ENCODE measurements at regions not wholly inside any gene's neighbourhood (a gene's known extent, or its start where the extent isn't known, plus 50 kb on each side); places are given as distances from the start of the nearest gene placed in this dataset.

DNA sequence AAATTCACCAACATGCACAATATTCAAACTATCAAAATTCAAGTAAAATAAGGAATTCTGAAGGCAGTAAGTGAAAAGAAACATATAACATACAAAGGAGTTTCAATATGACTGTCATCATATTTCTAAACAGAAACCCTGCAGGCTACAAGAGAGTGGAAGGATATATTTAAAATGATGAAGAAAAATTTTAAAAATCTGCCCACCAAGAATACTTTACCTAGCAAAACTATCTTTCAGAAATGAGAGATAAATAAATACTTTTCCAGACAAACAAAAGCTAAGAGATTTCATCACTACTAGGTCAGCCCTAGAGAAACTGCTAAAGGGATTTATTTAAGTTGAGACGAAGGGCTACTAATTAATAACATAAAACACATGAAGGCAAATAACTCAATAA lies 73.8 kb upstream of the MANEA start:
- TF ChIP-seq EP300 (IDR thresholded peaks at IDR 0.05) (no peak), POLR2A (IDR thresholded peaks at IDR 0.05) (no peak), CTCF (IDR thresholded peaks at IDR 0.05) (no peak), POLR2AphosphoS5 (IDR thresholded peaks at IDR 0.05) (no peak)
- H3K4me3 ChIP-seq = no peak overlapping the region
- no peaks in the 10 kb centered on the region for H3K4me1 ChIP-seq
- no peaks in the 10 kb centered on the region for H3K36me3 ChIP-seq
- no peak overlapping the region for H3K27ac ChIP-seq
- H3K27me3 ChIP-seq = no peaks in the 10 kb centered on the region
- DNase-seq = no peak
- 91 to 92% methylated on average over 1 of the region's 1 CpG for WGBS, 2 donors
- intact Hi-C loops (cut with DNase I) = no loop called here
- peaks cover 0 to 7% (median under 1%) of the 10 kb centered on the region in 4 donors for H3K9me3 ChIP-seq

DNA sequence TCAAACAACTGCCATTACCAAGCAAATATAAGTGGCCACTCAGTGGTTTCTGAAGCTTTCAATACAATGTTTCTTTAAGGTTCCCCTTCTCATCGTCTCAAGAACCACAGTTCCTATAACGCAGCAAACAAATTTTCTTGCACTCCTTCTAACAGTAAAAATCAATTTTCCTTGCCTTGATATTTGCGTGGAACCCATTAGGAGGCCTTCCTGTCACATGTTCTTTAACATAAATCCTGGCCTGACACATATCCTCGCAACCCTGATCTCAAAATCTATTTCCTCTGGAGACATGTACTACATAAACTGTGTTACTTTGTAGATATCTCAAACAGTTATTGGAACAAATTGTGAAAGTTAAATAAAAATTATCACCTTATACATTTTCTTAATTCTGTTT lies 65.9 kb upstream of the MANEA start:
- intact Hi-C loops (cut with DNase I) = no loop called here
- WGBS, 2 donors = 26 to 52% methylated on average over 4 of the region's 4 CpGs
- Histone ChIP-seq H3K4me3 (no peak overlapping the region), H3K27ac (no peak overlapping the region), H3K4me1 (no peaks in the 10 kb centered on the region), H3K27me3 (no peaks in the 10 kb centered on the region), H3K9me3 (no peaks in the 10 kb centered on the region), H3K36me3 (no peaks in the 10 kb centered on the region)
- no peak for TF ChIP-seq EP300 (IDR thresholded peaks at IDR 0.05)
- no peak for TF ChIP-seq CTCF (IDR thresholded peaks at IDR 0.05)
- TF ChIP-seq POLR2AphosphoS5 (IDR thresholded peaks at IDR 0.05) = no peak
- TF ChIP-seq POLR2A (IDR thresholded peaks at IDR 0.05) = no peak
- no peak for DNase-seq

- Histone ChIP-seq H3K4me1 (no peaks in the 10 kb centered on the region), H3K4me3 (no peak overlapping the region), H3K27ac (no peak overlapping the region), H3K9me3 (no peaks in the 10 kb centered on the region), H3K27me3 (no peaks in the 10 kb centered on the region), H3K36me3 (no peaks in the 10 kb centered on the region)
- TF ChIP-seq POLR2AphosphoS5 (IDR thresholded peaks at IDR 0.05) (no peak), CTCF (IDR thresholded peaks at IDR 0.05) (no peak), EP300 (IDR thresholded peaks at IDR 0.05) (no peak), POLR2A (IDR thresholded peaks at IDR 0.05) (no peak)
- intact Hi-C loops (cut with DNase I) = no loop called here
- no peak for DNase-seq
- 64 to 65% methylated on average over 2 of the region's 2 CpGs for WGBS, 2 donors
Observed at GRCh38 chr6:95515975-95516374, 61.4 kb upstream of the MANEA start.

- TF ChIP-seq CTCF (IDR thresholded peaks at IDR 0.05) (no peak), POLR2A (IDR thresholded peaks at IDR 0.05) (no peak), EP300 (IDR thresholded peaks at IDR 0.05) (no peak), POLR2AphosphoS5 (IDR thresholded peaks at IDR 0.05) (no peak)
- H3K27ac ChIP-seq = no peak overlapping the region
- WGBS, 2 donors = 28 to 63% methylated on average over 2 of the region's 2 CpGs
- intact Hi-C loops (cut with DNase I) = no loop called here
- no peaks in the 10 kb centered on the region for H3K9me3 ChIP-seq
- H3K4me1 ChIP-seq = no peaks in the 10 kb centered on the region
- no peaks in the 10 kb centered on the region for H3K36me3 ChIP-seq
- no peaks in the 10 kb centered on the region for H3K27me3 ChIP-seq
- no peak for DNase-seq
- H3K4me3 ChIP-seq = no peak overlapping the region
Observed at GRCh38 chr6:95517004-95517403, 60.3 kb upstream of the MANEA start.

- Histone ChIP-seq H3K27me3 (no peaks in the 10 kb centered on the region), H3K4me3 (no peak overlapping the region), H3K27ac (no peak overlapping the region), H3K9me3 (no peaks in the 10 kb centered on the region), H3K4me1 (no peaks in the 10 kb centered on the region), H3K36me3 (no peaks in the 10 kb centered on the region)
- intact Hi-C loops (cut with DNase I) = no loop called here
- WGBS, 2 donors = 56 to 73% methylated on average over 3 of the region's 3 CpGs
- DNase-seq = no peak
- TF ChIP-seq POLR2AphosphoS5 (IDR thresholded peaks at IDR 0.05) (no peak), CTCF (IDR thresholded peaks at IDR 0.05) (no peak), EP300 (IDR thresholded peaks at IDR 0.05) (no peak), POLR2A (IDR thresholded peaks at IDR 0.05) (no peak)
Observed at GRCh38 chr6:95517568-95517967, 59.8 kb upstream of the MANEA start.
